Endodermal cell (in vitro differentiated cells): ENCODE measurements at regions not wholly inside any gene's neighbourhood (a gene's known extent, or its start where the extent isn't known, plus 50 kb on each side); places are given as distances from the start of the nearest gene placed in this dataset.

Source experiments
- DNase-seq: peaks from one replicate; pipeline ENCODE4 v3.0.0-alpha.2; 2017
- H3K27ac ChIP-seq: 2 replicates; pipeline ENCODE4 v1.5.1; 2013; ENCODE audit warnings: mild to moderate bottlenecking, low read depth, low read length, moderate library complexity
- H3K27me3 ChIP-seq: 2 replicates; pipeline ENCODE4 v1.6.1; 2013; ENCODE audit warnings: mild to moderate bottlenecking, low read length, moderate library complexity; ENCODE audit not compliant: insufficient read depth, control insufficient read depth, poor library complexity, severe bottlenecking
- H3K36me3 ChIP-seq: 2 replicates; pipeline ENCODE4 v1.7.0; 2013; ENCODE audit warnings: mild to moderate bottlenecking, low read length, moderate library complexity; ENCODE audit not compliant: control insufficient read depth, insufficient read depth
- H3K4me1 ChIP-seq: one replicate; pipeline ENCODE4 v1.7.0; 2013; ENCODE audit warnings: low read length; ENCODE audit not compliant: control insufficient read depth, insufficient read depth
- H3K4me3 ChIP-seq: 2 replicates; pipeline ENCODE4 v1.5.1; 2013; ENCODE audit warnings: mild to moderate bottlenecking, low read length, moderate library complexity
- H3K9ac ChIP-seq: 2 replicates; pipeline ENCODE4 v1.6.1; 2013; ENCODE audit warnings: mild to moderate bottlenecking, low read length, moderate library complexity; ENCODE audit not compliant: poor library complexity, severe bottlenecking; ENCODE audit errors: extremely low read depth
- H3K9me3 ChIP-seq: 2 replicates; pipeline ENCODE4 v1.6.1; 2013; ENCODE audit warnings: mild to moderate bottlenecking, low read length, moderate library complexity; ENCODE audit not compliant: control insufficient read depth
- H3K27ac Mint-ChIP-seq: 2 replicates; pipeline ENCODE4 v1.8.0; 2020; ENCODE audit warnings: mixed read lengths
- H3K27me3 Mint-ChIP-seq: 2 replicates; pipeline ENCODE4 v1.8.0; 2021; ENCODE audit warnings: mild to moderate bottlenecking, mixed read lengths; ENCODE audit not compliant: insufficient read depth
- H3K36me3 Mint-ChIP-seq: 2 replicates; pipeline ENCODE4 v1.8.0; 2020; ENCODE audit warnings: low read depth, mixed read lengths
- H3K4me1 Mint-ChIP-seq: 2 replicates; pipeline ENCODE4 v1.8.0; 2020; ENCODE audit warnings: mixed read lengths
- H3K4me3 Mint-ChIP-seq: 2 replicates; pipeline ENCODE4 v1.8.0; 2020; ENCODE audit warnings: mild to moderate bottlenecking, moderate library complexity, mixed read lengths
- H3K9me3 Mint-ChIP-seq: 2 replicates; pipeline ENCODE4 v1.8.0; 2020; ENCODE audit warnings: mild to moderate bottlenecking, mixed read lengths
- CTCF ChIP-seq: fragments of 200-600 bp; sonication (generic); conservative IDR thresholded peaks from 2 replicates; pipeline ENCODE4 v1.5.0; 2021; ENCODE audit warnings: antibody characterized with exemption, mild to moderate bottlenecking
- WGBS, 2 experiments: methylation state at CpG; one replicate each; pipeline versions ENCODE4 v1.1.5 to v1.1.7; 2013; ENCODE audit warnings: missing lambda C conversion rate in 2 of 2, mixed read lengths in 1 of 2; ENCODE audit not compliant: insufficient coverage in 1 of 2, insufficient read length in 1 of 2; 5-methylcytosine and 5-hydroxymethylcytosine counted together

- Histone ChIP-seq H3K9me3 (no peaks in the 10 kb centered on the region), H3K27me3 (no peaks in the 10 kb centered on the region), H3K27ac (no peak overlapping the region), H3K4me3 (no peak overlapping the region), H3K36me3 (no peaks in the 10 kb centered on the region), H3K9ac (no peak overlapping the region), H3K4me1 (peaks cover 19% of the 10 kb centered on the region)
- Mint-ChIP-seq H3K27ac (no peak overlapping the region), H3K4me3 (no peak overlapping the region), H3K27me3 (peaks cover 2% of the 10 kb centered on the region), H3K9me3 (no peaks in the 10 kb centered on the region), H3K4me1 (peaks cover 52% of the 10 kb centered on the region), H3K36me3 (no peaks in the 10 kb centered on the region)
- 79 to 91% methylated on average over 3 to 4 of the region's 4 CpGs for WGBS, 2 experiments
- DNase-seq = no peak
- TF ChIP-seq CTCF = no peak
These were observed 73.9 kb upstream of the ASIC2 start for GRCh38 chr17:33366960-33367359.

- H3K27ac ChIP-seq = no peak overlapping the region
- H3K4me3 ChIP-seq = no peak overlapping the region
- H3K36me3 ChIP-seq = no peaks in the 10 kb centered on the region
- Mint-ChIP-seq H3K27me3 (peaks cover 2% of the 10 kb centered on the region), H3K9me3 (no peaks in the 10 kb centered on the region), H3K4me3 (no peak overlapping the region), H3K4me1 (peaks cover 56% of the 10 kb centered on the region), H3K27ac (no peak overlapping the region), H3K36me3 (no peaks in the 10 kb centered on the region)
- no peak overlapping the region for H3K9ac ChIP-seq
- peaks cover 21% of the 10 kb centered on the region for H3K4me1 ChIP-seq
- H3K27me3 ChIP-seq = no peaks in the 10 kb centered on the region
- H3K9me3 ChIP-seq = no peaks in the 10 kb centered on the region
- TF ChIP-seq CTCF = no peak
- DNase-seq = no peak
These were observed 76.1 kb upstream of the ASIC2 start for GRCh38 chr17:33369149-33369548.

- Histone ChIP-seq H3K9ac (no peak overlapping the region), H3K27me3 (no peaks in the 10 kb centered on the region), H3K4me3 (no peak overlapping the region), H3K4me1 (peaks cover 24% of the 10 kb centered on the region), H3K9me3 (no peaks in the 10 kb centered on the region), H3K27ac (no peak overlapping the region), H3K36me3 (no peaks in the 10 kb centered on the region)
- H3K36me3 Mint-ChIP-seq = no peaks in the 10 kb centered on the region
- peaks cover 59% of the 10 kb centered on the region for H3K4me1 Mint-ChIP-seq
- no peak for TF ChIP-seq CTCF
- H3K4me3 Mint-ChIP-seq = no peak overlapping the region
- WGBS, 2 experiments = 73 to 100% methylated on average over 1 to 2 of the region's 2 CpGs
- no peak overlapping the region for H3K27ac Mint-ChIP-seq
- DNase-seq = no peak
- no peaks in the 10 kb centered on the region for H3K27me3 Mint-ChIP-seq
- no peaks in the 10 kb centered on the region for H3K9me3 Mint-ChIP-seq
These were observed 76.8 kb upstream of the ASIC2 start for GRCh38 chr17:33369876-33370275.
